DOHH2 (cell line): ENCODE measurements at regions not wholly inside any gene's neighbourhood (a gene's known extent, or its start where the extent isn't known, plus 50 kb on each side); places are given as distances from the start of the nearest gene placed in this dataset.

ENCODE experiments used
- H3F3A ChIP-seq: fragments of 200-600 bp; sonication (generic), shearing (Covaris generic); 2 replicates; pipeline ENCODE4 v1.6.0; 2016; ENCODE audit warnings: antibody characterized with exemption, mild to moderate bottlenecking; ENCODE audit not compliant: control insufficient read depth, insufficient read depth
- H3K27ac ChIP-seq: fragments of 200-600 bp; sonication (generic); 2 replicates; pipeline ENCODE4 v1.5.1; 2014; ENCODE audit warnings: low read depth, mild to moderate bottlenecking, low read length, moderate library complexity
- H3K27me3 ChIP-seq: fragments of 200-600 bp; sonication (generic); 2 replicates; pipeline ENCODE4 v1.6.1; 2014; ENCODE audit warnings: mild to moderate bottlenecking, low read length, mixed read lengths; ENCODE audit not compliant: control insufficient read depth
- H3K36me3 ChIP-seq: fragments of 200-600 bp; sonication (generic); 2 replicates; pipeline ENCODE4 v1.6.1; 2014; ENCODE audit warnings: mild to moderate bottlenecking, low read length, moderate library complexity, mixed read lengths; ENCODE audit not compliant: control insufficient read depth
- H3K4me1 ChIP-seq: fragments of 200-600 bp; sonication (generic); 2 replicates; pipeline ENCODE4 v1.6.1; 2014; ENCODE audit warnings: mild to moderate bottlenecking, low read length, mixed read lengths; ENCODE audit not compliant: control insufficient read depth
- H3K4me2 ChIP-seq: fragments of 200-600 bp; sonication (generic); 2 replicates; pipeline ENCODE4 v1.6.0; 2014; ENCODE audit warnings: mild to moderate bottlenecking, low read length, moderate library complexity
- H3K4me3 ChIP-seq: fragments of 200-600 bp; sonication (generic); 2 replicates; pipeline ENCODE4 v1.5.1; 2014; ENCODE audit warnings: mild to moderate bottlenecking, low read length, mixed read lengths
- H3K79me2 ChIP-seq: fragments of 200-600 bp; sonication (generic); 2 replicates; pipeline ENCODE4 v1.6.1; 2014; ENCODE audit warnings: mild to moderate bottlenecking, low read length, mixed read lengths; ENCODE audit not compliant: control insufficient read depth
- H3K9me2 ChIP-seq: fragments of 200-600 bp; sonication (generic); replicated peaks from 2 replicates; pipeline ENCODE4 v1.6.1; 2014; ENCODE audit warnings: mild to moderate bottlenecking, low read length, mixed read lengths; ENCODE audit not compliant: control insufficient read depth
- H3K9me3 ChIP-seq: fragments of 200-600 bp; sonication (generic); 2 replicates; pipeline ENCODE4 v1.6.1; 2014; ENCODE audit warnings: antibody characterized with exemption, low read length, mixed read lengths; ENCODE audit not compliant: control insufficient read depth, insufficient read depth
- H4K20me1 ChIP-seq: fragments of 200-600 bp; sonication (generic); 2 replicates; pipeline ENCODE4 v1.6.0; 2014; ENCODE audit warnings: low read depth, mild to moderate bottlenecking, antibody characterized with exemption, low read length, moderate library complexity; ENCODE audit not compliant: control insufficient read depth, insufficient read depth
- EZH2phosphoT487 ChIP-seq: fragments of 200-600 bp; sonication (generic); IDR thresholded peaks from 2 replicates; pipeline ENCODE4 v1.6.1; 2017; ENCODE audit warnings: borderline replicate concordance, mild to moderate bottlenecking, antibody characterized with exemption, low read length, moderate library complexity, mixed read lengths
- TF ChIP-seq, protein P1 (sequence below): fragments of 200-600 bp; sonication (generic); IDR thresholded peaks from one replicate; pipeline ENCODE4 v1.5.1; 2014; ENCODE audit warnings: antibody characterized with exemption, mild to moderate bottlenecking, low read depth, low read length; ENCODE audit not compliant: poor library complexity, severe bottlenecking

DNA sequence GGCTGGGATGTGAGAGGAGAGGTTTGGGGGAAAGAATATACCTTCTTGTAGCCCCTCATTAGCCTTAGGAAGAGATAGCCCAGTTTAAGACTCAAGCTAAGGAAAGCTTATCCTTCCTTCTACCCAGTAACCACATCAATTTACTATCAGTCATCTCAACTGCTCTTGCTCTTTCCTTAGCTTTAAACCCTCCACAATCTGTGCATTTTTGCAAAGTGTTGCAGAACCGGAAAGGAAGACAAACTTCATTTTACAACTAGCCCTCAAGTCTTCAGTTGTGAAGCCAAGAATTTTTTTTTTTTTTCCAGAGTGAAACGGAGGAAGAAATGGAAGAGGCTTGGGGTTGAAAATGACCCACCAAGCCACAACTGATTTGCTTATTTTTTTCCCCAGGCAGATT, 137.0 kb upstream of the LMO4 start:
- no peaks in the 10 kb centered on the region for H3K4me1 ChIP-seq
- H3K4me2 ChIP-seq = no peak overlapping the region
- H3K36me3 ChIP-seq = no peaks in the 10 kb centered on the region
- H3K9me2 ChIP-seq = no peaks in the 10 kb centered on the region
- H3K27me3 ChIP-seq = 0 out of 2 replicates have a peak, but pooled peaks cover 3% of the 10 kb centered on the region
- no peaks in the 10 kb centered on the region for H3K79me2 ChIP-seq
- TF ChIP-seq, protein P1, sequence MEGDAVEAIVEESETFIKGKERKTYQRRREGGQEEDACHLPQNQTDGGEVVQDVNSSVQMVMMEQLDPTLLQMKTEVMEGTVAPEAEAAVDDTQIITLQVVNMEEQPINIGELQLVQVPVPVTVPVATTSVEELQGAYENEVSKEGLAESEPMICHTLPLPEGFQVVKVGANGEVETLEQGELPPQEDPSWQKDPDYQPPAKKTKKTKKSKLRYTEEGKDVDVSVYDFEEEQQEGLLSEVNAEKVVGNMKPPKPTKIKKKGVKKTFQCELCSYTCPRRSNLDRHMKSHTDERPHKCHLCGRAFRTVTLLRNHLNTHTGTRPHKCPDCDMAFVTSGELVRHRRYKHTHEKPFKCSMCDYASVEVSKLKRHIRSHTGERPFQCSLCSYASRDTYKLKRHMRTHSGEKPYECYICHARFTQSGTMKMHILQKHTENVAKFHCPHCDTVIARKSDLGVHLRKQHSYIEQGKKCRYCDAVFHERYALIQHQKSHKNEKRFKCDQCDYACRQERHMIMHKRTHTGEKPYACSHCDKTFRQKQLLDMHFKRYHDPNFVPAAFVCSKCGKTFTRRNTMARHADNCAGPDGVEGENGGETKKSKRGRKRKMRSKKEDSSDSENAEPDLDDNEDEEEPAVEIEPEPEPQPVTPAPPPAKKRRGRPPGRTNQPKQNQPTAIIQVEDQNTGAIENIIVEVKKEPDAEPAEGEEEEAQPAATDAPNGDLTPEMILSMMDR = no peak
- TF ChIP-seq EZH2phosphoT487 = no peak
- no peaks in the 10 kb centered on the region for H4K20me1 ChIP-seq
- no peaks in the 10 kb centered on the region for H3F3A ChIP-seq
- H3K27ac ChIP-seq = no peak overlapping the region
- H3K9me3 ChIP-seq = no peaks in the 10 kb centered on the region
- H3K4me3 ChIP-seq = no peak overlapping the region

DNA sequence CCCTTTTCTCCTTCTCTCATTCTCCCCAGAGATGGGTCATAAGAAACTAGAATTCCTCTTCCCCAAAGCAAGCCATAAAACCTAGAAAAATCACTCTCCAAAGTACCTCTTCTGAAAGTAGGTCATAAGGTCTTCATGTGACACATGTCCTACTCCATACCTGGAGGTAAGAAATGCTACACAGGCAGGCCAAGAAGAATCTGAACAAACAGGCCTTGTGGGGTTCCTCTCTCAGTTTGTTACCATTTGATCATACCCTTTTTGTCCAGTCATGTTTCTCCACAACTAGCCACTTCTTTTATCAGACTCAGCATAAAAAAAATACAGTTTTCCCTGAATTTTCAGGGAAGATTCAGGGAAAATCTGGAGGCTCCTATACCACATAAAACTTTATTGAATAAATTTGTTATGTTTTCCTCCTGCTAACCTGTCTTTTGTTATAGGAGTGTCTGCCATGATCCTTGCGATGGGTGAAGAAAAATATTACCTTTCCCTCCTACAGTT, 134.4 kb upstream of the LMO4 start:
- no peaks in the 10 kb centered on the region for H3F3A ChIP-seq
- no peaks in the 10 kb centered on the region for H3K9me3 ChIP-seq
- no peaks in the 10 kb centered on the region for H3K36me3 ChIP-seq
- TF ChIP-seq, protein P1 = no peak
- TF ChIP-seq EZH2phosphoT487 = no peak
- no peak overlapping the region for H3K4me3 ChIP-seq
- no peak overlapping the region for H3K27ac ChIP-seq
- 0 out of 2 replicates have a peak, but pooled peaks cover 3% of the 10 kb centered on the region for H3K27me3 ChIP-seq
- no peaks in the 10 kb centered on the region for H3K4me1 ChIP-seq
- H3K9me2 ChIP-seq = no peaks in the 10 kb centered on the region
- no peaks in the 10 kb centered on the region for H3K79me2 ChIP-seq
- no peaks in the 10 kb centered on the region for H4K20me1 ChIP-seq
- H3K4me2 ChIP-seq = no peak overlapping the region

DNA sequence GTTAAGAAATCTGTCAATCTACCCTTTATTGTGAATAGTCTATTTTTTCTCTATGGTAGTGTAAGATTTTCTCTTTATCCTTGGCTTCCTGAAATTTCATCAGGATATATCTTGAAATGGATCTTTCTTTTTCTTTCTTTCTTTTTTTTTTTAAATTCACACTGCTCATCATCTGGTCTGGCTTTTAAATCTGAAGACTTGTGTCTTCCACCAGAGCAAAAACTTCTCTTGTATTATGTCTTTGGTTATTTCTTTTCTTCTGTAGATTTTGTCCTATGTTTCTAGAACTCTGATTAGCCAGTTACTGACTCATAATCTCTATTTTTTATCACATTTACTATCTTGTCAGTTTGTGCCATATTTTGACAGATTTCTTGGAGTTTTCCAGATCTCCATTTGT, 133.8 kb upstream of the LMO4 start:
- H3K27me3 ChIP-seq = 0 out of 2 replicates have a peak, but pooled peaks cover 3% of the 10 kb centered on the region
- no peaks in the 10 kb centered on the region for H3K79me2 ChIP-seq
- no peaks in the 10 kb centered on the region for H3K4me1 ChIP-seq
- H3K4me3 ChIP-seq = no peak overlapping the region
- H3K27ac ChIP-seq = no peak overlapping the region
- H4K20me1 ChIP-seq = no peaks in the 10 kb centered on the region
- H3K4me2 ChIP-seq = no peak overlapping the region
- H3K9me2 ChIP-seq = no peaks in the 10 kb centered on the region
- H3F3A ChIP-seq = no peaks in the 10 kb centered on the region
- H3K9me3 ChIP-seq = no peaks in the 10 kb centered on the region
- H3K36me3 ChIP-seq = no peaks in the 10 kb centered on the region
- no peak for TF ChIP-seq EZH2phosphoT487
- TF ChIP-seq, protein P1 = no peak
